Fibroblast of villous mesenchyme (primary cell): ENCODE measurements at regions not wholly inside any gene's neighbourhood (a gene's known extent, or its start where the extent isn't known, plus 50 kb on each side); places are given as distances from the start of the nearest gene placed in this dataset.
"Not testable (repeated sequence)": the region's sequence is repeated elsewhere in the genome, so short reads cannot be mapped to it uniquely, and the experiment has no call there.

Experiments used
- DNase-seq: peaks from one replicate; pipeline ENCODE4 v3.0.0-alpha.2; 2010; ENCODE audit warnings: low read depth
- H3K4me3 ChIP-seq: 2 replicates; pipeline ENCODE4 v1.5.1; 2011; ENCODE audit warnings: low read depth, mild to moderate bottlenecking, low read length
- TF ChIP-seq, protein P1 (sequence below): IDR thresholded peaks from 2 replicates; pipeline ENCODE4 v1.5.1; 2012; ENCODE audit warnings: low read depth, mild to moderate bottlenecking, low read length; ENCODE audit not compliant: insufficient read depth

GRCh38 chr12:94010307-94010706 is 138.1 kb upstream of the PLXNC1 start:
- no peak overlapping the region for H3K4me3 ChIP-seq
- no peak for DNase-seq
- TF ChIP-seq, protein P1, sequence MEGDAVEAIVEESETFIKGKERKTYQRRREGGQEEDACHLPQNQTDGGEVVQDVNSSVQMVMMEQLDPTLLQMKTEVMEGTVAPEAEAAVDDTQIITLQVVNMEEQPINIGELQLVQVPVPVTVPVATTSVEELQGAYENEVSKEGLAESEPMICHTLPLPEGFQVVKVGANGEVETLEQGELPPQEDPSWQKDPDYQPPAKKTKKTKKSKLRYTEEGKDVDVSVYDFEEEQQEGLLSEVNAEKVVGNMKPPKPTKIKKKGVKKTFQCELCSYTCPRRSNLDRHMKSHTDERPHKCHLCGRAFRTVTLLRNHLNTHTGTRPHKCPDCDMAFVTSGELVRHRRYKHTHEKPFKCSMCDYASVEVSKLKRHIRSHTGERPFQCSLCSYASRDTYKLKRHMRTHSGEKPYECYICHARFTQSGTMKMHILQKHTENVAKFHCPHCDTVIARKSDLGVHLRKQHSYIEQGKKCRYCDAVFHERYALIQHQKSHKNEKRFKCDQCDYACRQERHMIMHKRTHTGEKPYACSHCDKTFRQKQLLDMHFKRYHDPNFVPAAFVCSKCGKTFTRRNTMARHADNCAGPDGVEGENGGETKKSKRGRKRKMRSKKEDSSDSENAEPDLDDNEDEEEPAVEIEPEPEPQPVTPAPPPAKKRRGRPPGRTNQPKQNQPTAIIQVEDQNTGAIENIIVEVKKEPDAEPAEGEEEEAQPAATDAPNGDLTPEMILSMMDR, result no peak

GRCh38 chr12:94012071-94012470 is 136.3 kb upstream of the PLXNC1 start:
- TF ChIP-seq, protein P1, result no peak
- DNase-seq, result no peak
- no peak overlapping the region for H3K4me3 ChIP-seq

- H3K4me3 ChIP-seq, result no peak overlapping the region
- DNase-seq, result no peak
- TF ChIP-seq, protein P1, result no peak
Measured at GRCh38 chr12:94012590-94012989, 135.8 kb upstream of the PLXNC1 start.

DNA sequence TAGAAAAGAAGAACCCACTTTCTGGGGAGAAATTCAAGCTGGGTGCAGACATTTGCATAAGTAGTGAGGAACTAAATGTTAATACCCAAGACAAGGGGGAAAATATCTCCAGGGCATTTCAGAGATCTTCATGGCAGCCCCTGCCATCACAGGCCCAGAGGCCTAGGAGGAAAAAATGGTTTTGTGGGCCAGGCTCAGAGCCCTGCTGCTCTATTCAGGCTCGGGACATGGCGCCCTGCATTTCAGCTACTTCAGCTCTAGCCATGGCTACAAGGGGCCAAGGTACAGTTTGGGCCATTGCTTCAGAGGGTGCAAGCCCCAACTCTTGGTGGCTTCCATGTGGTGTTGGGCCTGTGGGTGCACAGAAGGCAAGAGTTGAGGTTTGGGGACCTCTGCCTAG is 131.1 kb upstream of the PLXNC1 start:
- not testable (repeated sequence) for H3K4me3 ChIP-seq, DNase-seq

DNA sequence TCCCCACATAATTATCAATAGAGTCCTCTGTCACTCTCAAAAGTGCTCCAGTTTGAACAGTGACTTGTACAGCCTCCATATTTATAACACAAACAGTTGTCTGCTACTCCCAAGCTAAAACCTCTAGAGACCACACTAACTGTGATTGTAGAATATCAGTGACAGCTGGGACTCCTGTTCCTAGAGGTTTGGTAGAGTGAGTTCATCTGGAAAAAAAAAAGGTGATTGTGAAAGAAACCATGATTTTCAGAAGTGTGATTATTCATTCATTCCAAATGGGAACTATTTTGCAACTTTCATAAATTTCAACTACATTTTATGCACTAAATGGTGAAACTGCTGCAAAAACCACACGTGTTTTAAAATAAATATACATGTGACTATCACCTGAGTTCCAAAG is 128.0 kb upstream of the PLXNC1 start:
- DNase-seq, result no peak
- no peak overlapping the region for H3K4me3 ChIP-seq
- TF ChIP-seq, protein P1, result no peak

DNA sequence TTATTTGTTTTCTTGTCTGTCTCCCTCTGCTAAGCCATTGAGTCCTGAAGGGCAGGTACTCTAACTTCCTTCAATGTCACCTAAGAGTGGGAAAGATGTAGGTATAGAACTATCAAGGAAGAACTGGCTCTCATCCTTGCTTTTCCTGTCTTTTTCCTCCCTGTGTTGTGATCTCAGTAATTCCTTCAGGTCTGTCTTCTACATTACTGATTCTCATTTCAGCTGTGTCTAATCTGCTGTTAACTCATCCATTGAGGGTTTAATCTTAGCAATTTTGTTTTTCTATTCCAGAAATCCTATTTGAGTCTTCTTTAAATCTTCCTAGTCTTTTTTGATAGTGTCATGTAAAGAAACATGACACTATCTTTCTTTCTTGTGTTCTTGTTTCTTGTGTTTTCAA is 124.5 kb upstream of the PLXNC1 start:
- H3K4me3 ChIP-seq, result no peak overlapping the region
- TF ChIP-seq, protein P1, result no peak
- DNase-seq, result no peak

DNA sequence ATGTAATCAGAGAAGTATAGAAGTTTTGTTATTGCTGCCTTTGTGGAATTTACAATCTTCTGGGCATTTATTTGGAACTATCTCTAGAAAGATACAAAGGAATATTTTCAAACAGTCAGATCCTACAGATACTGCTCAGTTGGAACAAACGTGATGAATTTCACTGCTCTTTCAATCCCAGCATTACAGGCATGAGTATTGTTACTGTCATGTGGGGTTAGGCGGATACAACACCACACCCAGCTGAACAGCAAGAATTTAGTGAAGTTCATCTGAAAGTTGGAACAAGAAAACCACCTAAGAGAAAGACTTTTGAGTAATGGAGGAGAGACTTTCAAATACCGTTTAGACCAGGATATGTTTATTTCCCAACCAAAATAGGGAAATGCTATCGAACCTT is 123.3 kb upstream of the PLXNC1 start:
- TF ChIP-seq, protein P1, result no peak
- DNase-seq, result no peak
- H3K4me3 ChIP-seq, result no peak overlapping the region

GRCh38 chr12:94025756-94026155 is 122.6 kb upstream of the PLXNC1 start:
- TF ChIP-seq, protein P1, result no peak
- no peak for DNase-seq
- H3K4me3 ChIP-seq, result no peak overlapping the region
